ENCODE measurements at regions not wholly inside any gene's neighbourhood (a gene's known extent, or its start where the extent isn't known, plus 50 kb on each side); places are given as distances from the start of the nearest gene placed in this dataset.

DNA sequence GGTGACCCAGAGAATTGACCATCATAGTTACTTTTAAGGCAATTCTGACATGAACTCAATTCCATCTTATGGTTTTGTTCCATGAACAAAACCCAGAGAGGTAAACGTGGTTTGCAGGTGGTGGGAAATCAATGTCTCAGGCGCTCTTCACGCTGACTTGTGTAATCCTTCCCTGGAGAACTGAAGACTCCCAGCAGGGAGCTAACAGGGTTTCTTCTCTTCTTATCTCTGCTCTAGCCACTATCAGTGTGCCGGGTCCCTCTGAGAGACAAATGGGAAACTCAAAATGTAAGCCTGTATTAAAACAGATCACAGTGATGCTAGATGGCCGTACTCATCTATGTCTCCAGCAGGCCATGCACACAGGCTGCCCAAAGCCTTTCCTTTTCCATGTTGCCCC lies 57.6 kb upstream of the ARGLU1 start:
- ChIA-PET POLR2A (no interaction called here), CTCF (no interaction called here)
- no peak for TF ChIP-seq KLF10 (tag by site-specific recombination; IDR thresholded peaks at IDR 0.05)
- TF ChIP-seq ZNF416 (tag by site-specific recombination; IDR thresholded peaks at IDR 0.05): no peak
- no peak for TF ChIP-seq ZNF600 (tag by site-specific recombination; IDR thresholded peaks at IDR 0.05)
- TF ChIP-seq ZNF426 (tag by site-specific recombination; IDR thresholded peaks at IDR 0.05): no peak
- no peak for TF ChIP-seq ZNF354C (tag by site-specific recombination; IDR thresholded peaks at IDR 0.05; ENCODE audit: borderline replicate concordance, low read depth)
- no peak for TF ChIP-seq BCL11B (tag by site-specific recombination; IDR thresholded peaks at IDR 0.05; ENCODE audit: low read depth)
- H3K36me3 ChIP-seq (ENCODE audit: control insufficient read depth in 2 of 2, insufficient read depth in 1 of 2, low read length in 2 of 2): no peaks in the 10 kb centered on the region
- no peaks in the 10 kb centered on the region for H3K9me3 ChIP-seq (ENCODE audit: control insufficient read depth, insufficient read depth, low read depth, low read length)
- H3K4me3 ChIP-seq (ENCODE audit: low read depth, low read length): no peak overlapping the region
- H3K27ac ChIP-seq (ENCODE audit: extremely low read depth, low read depth, low read length): no peak overlapping the region
- H3K4me1 ChIP-seq (ENCODE audit: control insufficient read depth, insufficient read depth, low read length): no peaks in the 10 kb centered on the region

GRCh38 chr13:106623799-106624460 lies 56.0 kb upstream of the ARGLU1 start:
- Histone ChIP-seq H3K27ac (ENCODE audit: extremely low read depth, low read depth, low read length) (no peak overlapping the region), H3K4me3 (ENCODE audit: low read depth, low read length) (no peak overlapping the region), H3K9me3 (ENCODE audit: control insufficient read depth, insufficient read depth, low read depth, low read length) (no peaks in the 10 kb centered on the region), H3K36me3 (ENCODE audit: control insufficient read depth in 2 of 2, insufficient read depth in 1 of 2, low read length in 2 of 2) (no peaks in the 10 kb centered on the region), H3K4me1 (ENCODE audit: control insufficient read depth, insufficient read depth, low read length) (no peaks in the 10 kb centered on the region)
- TF ChIP-seq CTCF (tag by site-specific recombination; IDR thresholded peaks at IDR 0.05) (no peak), ZNF121 (tag by site-specific recombination; IDR thresholded peaks at IDR 0.05) (no peak), ZNF692 (tag by site-specific recombination; IDR thresholded peaks at IDR 0.05) (no peak), ZNF302 (tag by site-specific recombination; IDR thresholded peaks at IDR 0.05; ENCODE audit: low read depth) (no peak), ZNF292 (tag by site-specific recombination; IDR thresholded peaks at IDR 0.05; ENCODE audit: borderline replicate concordance, low read depth) (no peak), BCL11B (tag by site-specific recombination; IDR thresholded peaks at IDR 0.05; ENCODE audit: low read depth) (no peak), ZNF404 (tag by site-specific recombination; IDR thresholded peaks at IDR 0.05) (no peak), ZNF571 (tag by site-specific recombination; IDR thresholded peaks at IDR 0.05) (no peak), ZNF768 (tag by site-specific recombination; IDR thresholded peaks at IDR 0.05) (no peak), ZNF776 (tag by site-specific recombination; IDR thresholded peaks at IDR 0.05; ENCODE audit: borderline replicate concordance) (no peak), ZBTB7A (tag by site-specific recombination; IDR thresholded peaks at IDR 0.05; ENCODE audit: low read depth) (no peak), ZNF175 (tag by site-specific recombination; IDR thresholded peaks at IDR 0.05) (no peak), KLF1 (tag by site-specific recombination; IDR thresholded peaks at IDR 0.05) (no peak), OVOL3 (tag by site-specific recombination; IDR thresholded peaks at IDR 0.05) (no peak), ZBTB8A (tag by site-specific recombination; IDR thresholded peaks at IDR 0.05) (no peak), ZNF324 (tag by site-specific recombination; IDR thresholded peaks at IDR 0.05) (no peak), ZNF610 (tag by site-specific recombination; IDR thresholded peaks at IDR 0.05; ENCODE audit: borderline replicate concordance) (no peak)
- TF ChIP-seq, protein P1, sequence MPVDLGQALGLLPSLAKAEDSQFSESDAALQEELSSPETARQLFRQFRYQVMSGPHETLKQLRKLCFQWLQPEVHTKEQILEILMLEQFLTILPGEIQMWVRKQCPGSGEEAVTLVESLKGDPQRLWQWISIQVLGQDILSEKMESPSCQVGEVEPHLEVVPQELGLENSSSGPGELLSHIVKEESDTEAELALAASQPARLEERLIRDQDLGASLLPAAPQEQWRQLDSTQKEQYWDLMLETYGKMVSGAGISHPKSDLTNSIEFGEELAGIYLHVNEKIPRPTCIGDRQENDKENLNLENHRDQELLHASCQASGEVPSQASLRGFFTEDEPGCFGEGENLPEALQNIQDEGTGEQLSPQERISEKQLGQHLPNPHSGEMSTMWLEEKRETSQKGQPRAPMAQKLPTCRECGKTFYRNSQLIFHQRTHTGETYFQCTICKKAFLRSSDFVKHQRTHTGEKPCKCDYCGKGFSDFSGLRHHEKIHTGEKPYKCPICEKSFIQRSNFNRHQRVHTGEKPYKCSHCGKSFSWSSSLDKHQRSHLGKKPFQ (tag by site-specific recombination; IDR thresholded peaks at IDR 0.05): no peak
- ChIA-PET POLR2A (no interaction called here), CTCF (no interaction called here)
